HuH-7.5 (cell line): ENCODE measurements at regions not wholly inside any gene's neighbourhood (a gene's known extent, or its start where the extent isn't known, plus 50 kb on each side); places are given as distances from the start of the nearest gene placed in this dataset.
"Not testable (repeated sequence)": the region's sequence is repeated elsewhere in the genome, so short reads cannot be mapped to it uniquely, and the experiment has no call there.

ENCODE experiments used
- DNase-seq: peaks from one replicate; pipeline ENCODE4 v3.0.0; 2011; ENCODE audit warnings: low spot score

- DNase-seq = no peak
These were observed 1418.8 kb downstream of the CDH11 start for GRCh38 chr16:63702981-63703590.

- no peak for DNase-seq
These were observed 1424.1 kb downstream of the CDH11 start for GRCh38 chr16:63697736-63698135.

GRCh38 chr16:63695347-63695746 is 1426.5 kb downstream of the CDH11 start:
- no peak for DNase-seq

- DNase-seq = no peak
These were observed 1430.9 kb downstream of the CDH11 start for GRCh38 chr16:63690961-63691360.

- no peak for DNase-seq
These were observed 1431.6 kb downstream of the CDH11 start for GRCh38 chr16:63690267-63690666.

- no peak for DNase-seq
These were observed 1432.8 kb downstream of the CDH11 start for GRCh38 chr16:63689068-63689467.

- DNase-seq = no peak
These were observed 1437.4 kb downstream of the CDH11 start for GRCh38 chr16:63684149-63685101.

- DNase-seq = no peak
These were observed 1439.0 kb downstream of the CDH11 start for GRCh38 chr16:63682844-63683243.

- DNase-seq = no peak
These were observed 1449.4 kb downstream of the CDH11 start for GRCh38 chr16:63672493-63672892.

GRCh38 chr16:63663155-63663554 is 1458.7 kb downstream of the CDH11 start:
- no peak for DNase-seq

- no peak for DNase-seq
These were observed 1466.0 kb downstream of the CDH11 start for GRCh38 chr16:63655846-63656245.

GRCh38 chr16:63653044-63653839 is 1468.6 kb downstream of the CDH11 start:
- no peak for DNase-seq

- DNase-seq = no peak
These were observed 1469.8 kb downstream of the CDH11 start for GRCh38 chr16:63652091-63652490.

- no peak for DNase-seq
These were observed 1471.3 kb downstream of the CDH11 start for GRCh38 chr16:63650550-63650949.

- not testable (repeated sequence) for DNase-seq
These were observed 1488.0 kb downstream of the CDH11 start for GRCh38 chr16:63633706-63634445.

- DNase-seq = no peak
These were observed 1492.6 kb downstream of the CDH11 start for GRCh38 chr16:63629272-63629671.

- DNase-seq = no peak
These were observed 1493.1 kb downstream of the CDH11 start for GRCh38 chr16:63628812-63629211.

- DNase-seq = no peak
These were observed 1496.7 kb downstream of the CDH11 start for GRCh38 chr16:63625126-63625525.

GRCh38 chr16:63623551-63624039 is 1498.3 kb downstream of the CDH11 start:
- DNase-seq = no peak

- no peak for DNase-seq
These were observed 1502.9 kb downstream of the CDH11 start for GRCh38 chr16:63618896-63619485.
